HepG2 (cell line): ENCODE measurements at regions not wholly inside any gene's neighbourhood (a gene's known extent, or its start where the extent isn't known, plus 50 kb on each side); places are given as distances from the start of the nearest gene placed in this dataset.

Experiments
- ATAC-seq: fragments of 200-7000 bp; cut with Tn5 transposase; 3 replicates; pipeline ENCODE4 v1.9.1; 2020; ENCODE audit warnings: mild to moderate bottlenecking, moderate library complexity
- BruUV-seq: library from RNA; stranded (reverse); fragments of 400-500 nt; replicated peaks from 2 replicates; lab custom pipeline; 2021; lab: Mats Ljungman, UMichigan
- CTCF ChIA-PET: fragments of 300-600 bp; formaldehyde crosslinking; extraction: SDS; loops from one replicate; lab custom pipeline; 2021; ENCODE audit warnings: low total read pairs, inconsistent platforms, low intra/inter-chr PET ratio; lab: Yijun Ruan, JAX
- POLR2A ChIA-PET: fragments of 350-600 bp; sonication (Branson Sonifier 250); formaldehyde crosslinking; loops from one replicate; lab custom pipeline; 2020; ENCODE audit warnings: antibody characterized with exemption, inconsistent platforms; lab: Yijun Ruan, JAX
- DNase-seq: peaks from one replicate; pipeline ENCODE4 v3.0.0-alpha.2; 2015; ENCODE audit warnings: low spot score
- FAIRE-seq: peaks from 3 replicates; lab custom pipeline; 2011; peaks lifted over from hg19 to GRCh38; lab: Jason Lieb, UNC
- H2AFZ ChIP-seq: one replicate; pipeline ENCODE4 v1.6.1; 2011; ENCODE audit warnings: low read length, inconsistent platforms
- H3K27ac ChIP-seq: fragments of 300-600 bp; 3 replicates; pipeline ENCODE4 v1.8.0; 2011; ENCODE audit warnings: mixed run types, mild to moderate bottlenecking, mixed read lengths, low read length, inconsistent platforms; ENCODE audit not compliant: insufficient read depth; ENCODE audit errors: extremely low read length
- H3K27me3 ChIP-seq, 2 experiments: fragments of 200-600 bp in 1 of 2; 2 replicates in 1 of 2; 3 replicates in 1 of 2; pipeline versions ENCODE4 v1.6.0 to v1.8.0; 2011; ENCODE audit warnings: low read length in 2 of 2, mild to moderate bottlenecking in 2 of 2, moderate library complexity in 2 of 2, inconsistent platforms in 1 of 2; ENCODE audit not compliant: insufficient read depth in 2 of 2, control insufficient read depth in 1 of 2
- H3K36me3 ChIP-seq, 2 experiments: fragments of 200-600 bp in 1 of 2; replicated peaks in 1 of 2; 2 replicates in 1 of 2; 3 replicates in 1 of 2; pipeline versions ENCODE4 v1.5.1 to v1.8.0; 2011; ENCODE audit warnings: low read length in 2 of 2, inconsistent platforms in 1 of 2; ENCODE audit not compliant: insufficient read depth in 2 of 2, control insufficient read depth in 1 of 2
- H3K4me1 ChIP-seq: 2 replicates; pipeline ENCODE4 v1.5.1; 2012; ENCODE audit warnings: low read length, inconsistent platforms; ENCODE audit not compliant: insufficient read depth
- H3K4me2 ChIP-seq: 2 replicates; pipeline ENCODE4 v1.6.0; 2011; ENCODE audit warnings: low read depth, low read length, inconsistent platforms
- H3K4me3 ChIP-seq, 3 experiments: fragments of 200-600 bp in 1 of 3; sonication (generic), shearing (Covaris generic) in 1 of 3; replicated peaks in 1 of 3; 2 replicates each; pipeline ENCODE4 v1.5.1; 2011 to 2016; ENCODE audit warnings: low read length in 3 of 3, inconsistent platforms in 2 of 3, low read depth in 2 of 3, mild to moderate bottlenecking in 2 of 3, control low read depth in 1 of 3, mixed read lengths in 1 of 3; ENCODE audit not compliant: insufficient read depth in 1 of 3
- H3K79me2 ChIP-seq: one replicate; pipeline ENCODE4 v1.6.1; 2011; ENCODE audit warnings: low read length, inconsistent platforms; ENCODE audit not compliant: insufficient read depth
- H3K9ac ChIP-seq: 2 replicates; pipeline ENCODE4 v1.6.0; 2011; ENCODE audit warnings: mild to moderate bottlenecking, low read depth, low read length, inconsistent platforms; ENCODE audit not compliant: insufficient read depth
- H3K9me3 ChIP-seq: 2 replicates; pipeline ENCODE4 v1.5.1; 2012; ENCODE audit warnings: mild to moderate bottlenecking, low read length
- H4K20me1 ChIP-seq: 2 replicates; pipeline ENCODE4 v1.6.0; 2011; ENCODE audit warnings: inconsistent platforms, mild to moderate bottlenecking, low read length, moderate library complexity; ENCODE audit not compliant: insufficient read depth
- CC2D1A ChIP-seq: sonication (generic); formaldehyde crosslinking; IDR thresholded peaks from 2 replicates; pipeline ENCODE4 v1.8.1; 2023; ENCODE audit warnings: mild to moderate bottlenecking, missing genetic modification reagents
- ETS1 ChIP-seq: sonication (generic); formaldehyde crosslinking; IDR thresholded peaks from 2 replicates; pipeline ENCODE4 v1.4.0; 2020; ENCODE audit warnings: missing genetic modification reagents
- HIC2 ChIP-seq: sonication (generic); formaldehyde crosslinking; IDR thresholded peaks from 2 replicates; pipeline ENCODE4 v1.9.0; 2022; ENCODE audit warnings: low read depth, missing genetic modification reagents
- HNRNPLL ChIP-seq: fragments of 200-400 bp; formaldehyde crosslinking; IDR thresholded peaks from 2 replicates; pipeline ENCODE4 v1.6.1; 2017; ENCODE audit warnings: mild to moderate bottlenecking, low read depth, low read length; ENCODE audit not compliant: poor library complexity, severe bottlenecking
- KDM3A ChIP-seq: IDR thresholded peaks from 2 replicates; pipeline ENCODE4 v1.6.1; 2018; ENCODE audit warnings: low read depth, missing compliant biosample characterization
- KLF13 ChIP-seq: sonication (generic); formaldehyde crosslinking; IDR thresholded peaks from 2 replicates; pipeline ENCODE4 v1.4.0; 2020; ENCODE audit warnings: mild to moderate bottlenecking, missing genetic modification reagents
- KLF16 ChIP-seq, 2 experiments: sonication (generic) in 1 of 2; formaldehyde crosslinking in 1 of 2; IDR thresholded peaks; 2 replicates each; pipeline versions ENCODE4 v1.6.1 to v1.8.0; 2016 to 2023; ENCODE audit warnings: missing genetic modification reagents in 2 of 2, missing compliant biosample characterization in 1 of 2
- MLXIP ChIP-seq: sonication (generic); formaldehyde crosslinking; IDR thresholded peaks from 2 replicates; pipeline ENCODE4 v1.9.0; 2021; ENCODE audit warnings: missing genetic modification reagents, borderline replicate concordance
- MTA1 ChIP-seq: sonication (generic); formaldehyde crosslinking; IDR thresholded peaks from 2 replicates; pipeline ENCODE4 v1.4.0; 2020; ENCODE audit warnings: missing genetic modification reagents, mild to moderate bottlenecking, borderline replicate concordance
- MTA3 ChIP-seq: sonication (generic); formaldehyde crosslinking; IDR thresholded peaks from 2 replicates; pipeline ENCODE4 v1.4.0; 2020; ENCODE audit warnings: missing genetic modification reagents
- NFYC ChIP-seq: IDR thresholded peaks from 2 replicates; pipeline ENCODE4 v1.6.1; 2016; ENCODE audit warnings: missing genetic modification reagents, missing compliant biosample characterization
- RBM39 ChIP-seq: fragments of 200-400 bp; formaldehyde crosslinking; IDR thresholded peaks from one replicate; pipeline ENCODE4 v1.6.1; 2018; ENCODE audit warnings: antibody characterized with exemption, mild to moderate bottlenecking, low read depth, low read length; ENCODE audit not compliant: poor library complexity, severe bottlenecking
- SRF ChIP-seq: IDR thresholded peaks from 2 replicates; pipeline ENCODE4 v1.6.1; 2011; ENCODE audit warnings: mild to moderate bottlenecking, low read depth, low read length, moderate library complexity
- SRSF1 ChIP-seq: fragments of 200-400 bp; formaldehyde crosslinking; optimal IDR thresholded peaks from 2 replicates; pipeline ENCODE3; 2017; ENCODE audit warnings: mild to moderate bottlenecking, low read depth, low read length, moderate library complexity
- ZBTB43 ChIP-seq: sonication (generic); formaldehyde crosslinking; conservative IDR thresholded peaks from 2 replicates; pipeline ENCODE4 v1.4.0; 2020; ENCODE audit warnings: missing genetic modification reagents
- ZGPAT ChIP-seq: IDR thresholded peaks from 2 replicates; pipeline ENCODE4 v1.6.1; 2016; ENCODE audit warnings: mild to moderate bottlenecking
- ZNF746 ChIP-seq: sonication (generic); formaldehyde crosslinking; IDR thresholded peaks from 2 replicates; pipeline ENCODE4 v1.8.0; 2022; ENCODE audit warnings: mild to moderate bottlenecking, missing genetic modification reagents
- ZNF83 ChIP-seq: sonication (generic); formaldehyde crosslinking; IDR thresholded peaks from 2 replicates; pipeline ENCODE4 v1.4.0; 2020; ENCODE audit warnings: missing genetic modification reagents, mild to moderate bottlenecking, borderline replicate concordance
- WGBS: methylation state at CpG from one replicate; pipeline ENCODE4 v1.1.6; 2017; ENCODE audit warnings: low lambda C conversion rate; 5-methylcytosine and 5-hydroxymethylcytosine counted together
- in situ Hi-C: cut with HindIII; loops from 2 replicates; pipeline ENCODE4 v1.10.0; 2017; ENCODE audit warnings: low pct_unique_long_range_greater_than_20kb; ENCODE audit not compliant: extremely low pct_ligation_motif_present
- intact Hi-C: fragments of 100-400 bp; cut with micrococcal nuclease; formaldehyde crosslinking; loops from one replicate; pipeline ENCODE4 v1.10.0; 2022; ENCODE audit not compliant: unreplicated experiment

GRCh38 chr12:39205969-39206368 lies 237.0 kb downstream of the KIF21A start:
- Histone ChIP-seq H4K20me1 (no peaks in the 10 kb centered on the region), H3K4me1 (no peaks in the 10 kb centered on the region), H2AFZ (no peak overlapping the region), H3K79me2 (no peaks in the 10 kb centered on the region), H3K9me3 (no peaks in the 10 kb centered on the region), H3K27me3 (no peaks in the 10 kb centered on the region), H3K27ac (no peak overlapping the region), H3K36me3 (no peaks in the 10 kb centered on the region), H3K4me3 (no peak overlapping the region), H3K9ac (no peak overlapping the region)
- FAIRE-seq: no peak
- intact Hi-C loops (no loop called here), in situ Hi-C loops (no loop called here)
- 2% methylated on average over 4 of the region's 4 CpGs for WGBS
- ATAC-seq: no peak
- DNase-seq: no peak
- CTCF ChIA-PET: no interaction called here
- TF ChIP-seq MTA3 (CRISPR knock-in tag) (no peak), HIC2 (CRISPR knock-in tag) (no peak), ZBTB43 (CRISPR knock-in tag) (no peak), KLF16 (CRISPR knock-in tag; IDR thresholded peaks at IDR 0.05) (no peak), ZNF746 (no peak), MTA1 (no peak), SRSF1 (no peak), NFYC (CRISPR knock-in tag) (no peak), RBM39 (no peak), CC2D1A (CRISPR knock-in tag) (no peak), ZNF83 (CRISPR knock-in tag) (no peak), SRF (no peak), HNRNPLL (no peak), KLF13 (no peak), ZGPAT (no peak), ETS1 (CRISPR knock-in tag) (no peak), MLXIP (CRISPR knock-in tag) (no peak), KDM3A (CRISPR knock-in tag) (no peak)
- TF ChIP-seq, all 625 proteins: peak for 0
- POLR2A ChIA-PET: no interaction called here
- H3K4me2 ChIP-seq: no peak overlapping the region
- BruUV-seq: no TSS peak
